ENCODE measurements at regions not wholly inside any gene's neighbourhood (a gene's known extent, or its start where the extent isn't known, plus 50 kb on each side); places are given as distances from the start of the nearest gene placed in this dataset.

DNA sequence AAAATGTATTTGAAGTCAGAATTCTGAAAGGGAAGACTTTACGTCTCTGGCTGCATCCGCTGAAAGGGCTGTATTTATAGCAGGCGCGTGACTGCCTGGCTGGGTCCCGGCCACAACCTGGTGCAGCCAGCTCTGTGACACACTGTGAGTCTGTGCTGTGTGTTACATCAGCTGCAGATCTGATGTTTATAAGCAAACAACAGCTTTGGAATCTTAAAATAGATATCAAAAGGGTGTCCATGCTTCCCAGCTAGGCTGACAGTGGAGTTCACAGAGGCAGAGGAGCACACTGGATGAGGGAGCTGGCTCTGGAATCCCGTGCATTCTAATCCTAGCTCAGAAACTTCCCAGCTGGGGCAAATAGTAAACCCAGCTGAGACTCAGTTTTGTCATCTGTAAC is 433.4 kb upstream of the BRINP1 start:
- no peaks in the 10 kb centered on the region for H3K4me1 Mint-ChIP-seq (ENCODE audit: low read depth)
- H3K27me3 Mint-ChIP-seq (ENCODE audit: low read depth), result no peaks in the 10 kb centered on the region
- H3K36me3 Mint-ChIP-seq (ENCODE audit: insufficient read depth in 2 of 2), result no peaks in the 10 kb centered on the region

DNA sequence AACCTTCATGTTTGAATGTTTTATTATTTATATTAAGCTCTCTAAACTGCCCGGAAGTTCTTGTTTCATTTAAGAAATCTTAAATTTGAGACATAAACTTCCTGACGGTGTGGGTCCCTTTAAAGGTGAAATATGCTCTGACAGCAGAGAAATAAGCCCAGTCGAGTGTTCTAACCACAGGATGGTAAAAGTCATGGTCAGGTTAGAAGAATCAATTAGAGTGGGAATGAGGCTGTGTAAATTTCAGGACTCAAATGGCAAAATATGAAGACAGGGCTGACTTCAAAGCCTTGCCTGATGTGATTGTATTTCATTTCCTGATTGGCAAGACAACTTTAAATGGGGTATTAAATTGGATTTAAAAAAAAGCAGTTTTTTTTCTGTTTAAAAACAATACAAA is 432.9 kb upstream of the BRINP1 start:
- ATAC-seq (replicated peaks in 1 of 2) (no peak), DNase-seq (no peak)
- Mint-ChIP-seq H3K4me1 (ENCODE audit: low read depth) (no peaks in the 10 kb centered on the region), H3K4me3 (no peak overlapping the region), H3K27me3 (ENCODE audit: low read depth) (no peaks in the 10 kb centered on the region), H3K9me3 (no peaks in the 10 kb centered on the region), H3K27ac (no peak overlapping the region), H3K36me3 (ENCODE audit: insufficient read depth in 2 of 2) (no peaks in the 10 kb centered on the region)

More for the DNA sequence above, 433.4 kb upstream of the BRINP1 start:
- H3K4me3 Mint-ChIP-seq, result no peak overlapping the region
- H3K9me3 Mint-ChIP-seq, result no peaks in the 10 kb centered on the region
- H3K27ac Mint-ChIP-seq, result no peak overlapping the region
- ATAC-seq (replicated peaks in 1 of 2), result no peak
- no peak for DNase-seq

DNA sequence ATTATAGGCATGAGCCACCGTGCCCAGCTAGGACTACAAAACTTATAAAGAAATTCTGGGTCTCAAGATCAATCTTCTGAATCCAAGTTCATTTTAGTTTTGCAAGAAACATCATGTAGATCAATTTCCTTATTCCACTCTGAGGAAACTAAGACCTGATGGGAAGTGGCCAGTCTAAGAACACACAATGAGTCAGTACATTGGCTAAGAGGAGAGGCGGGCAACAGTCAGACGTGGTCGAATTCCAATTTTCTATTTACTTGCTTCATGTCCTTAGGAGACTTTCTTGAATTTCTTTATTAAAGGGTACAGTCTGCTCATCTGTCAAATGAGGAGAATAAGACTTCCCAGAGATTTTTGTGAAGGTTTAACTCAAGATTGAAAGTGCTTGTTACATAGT is 432.1 kb upstream of the BRINP1 start:
- Mint-ChIP-seq H3K9me3 (no peaks in the 10 kb centered on the region), H3K36me3 (ENCODE audit: insufficient read depth in 2 of 2) (no peaks in the 10 kb centered on the region), H3K4me1 (ENCODE audit: low read depth) (no peaks in the 10 kb centered on the region), H3K4me3 (no peak overlapping the region), H3K27ac (no peak overlapping the region), H3K27me3 (ENCODE audit: low read depth) (no peaks in the 10 kb centered on the region)
- no peak for DNase-seq
- no peak for ATAC-seq (replicated peaks in 1 of 2)

DNA sequence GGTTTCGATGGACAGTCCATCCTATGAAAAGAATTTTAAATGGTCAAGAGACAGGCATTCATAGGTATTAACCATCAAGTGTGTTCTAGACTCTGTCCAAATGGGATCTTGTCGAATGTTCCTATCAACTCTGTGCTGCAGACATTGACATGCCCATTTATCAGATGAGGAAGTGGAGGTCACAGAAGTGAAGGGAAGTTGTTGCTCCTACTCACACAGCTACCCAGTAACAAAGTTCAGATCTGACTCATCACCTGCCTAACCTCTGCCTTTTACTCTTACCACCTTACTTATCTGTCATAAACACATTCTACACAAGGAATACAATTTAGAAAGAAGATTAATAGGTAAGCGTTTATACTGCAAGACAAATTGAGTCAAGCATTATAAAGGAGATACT is 426.2 kb upstream of the BRINP1 start:
- Mint-ChIP-seq H3K36me3 (ENCODE audit: insufficient read depth in 2 of 2) (no peaks in the 10 kb centered on the region), H3K27me3 (ENCODE audit: low read depth) (no peaks in the 10 kb centered on the region), H3K4me1 (ENCODE audit: low read depth) (no peaks in the 10 kb centered on the region), H3K4me3 (no peak overlapping the region), H3K27ac (no peak overlapping the region), H3K9me3 (peaks cover 2 to 3% of the 10 kb centered on the region in 2 donors)
- DNase-seq, result no peak
- no peak for ATAC-seq (replicated peaks in 1 of 2)

DNA sequence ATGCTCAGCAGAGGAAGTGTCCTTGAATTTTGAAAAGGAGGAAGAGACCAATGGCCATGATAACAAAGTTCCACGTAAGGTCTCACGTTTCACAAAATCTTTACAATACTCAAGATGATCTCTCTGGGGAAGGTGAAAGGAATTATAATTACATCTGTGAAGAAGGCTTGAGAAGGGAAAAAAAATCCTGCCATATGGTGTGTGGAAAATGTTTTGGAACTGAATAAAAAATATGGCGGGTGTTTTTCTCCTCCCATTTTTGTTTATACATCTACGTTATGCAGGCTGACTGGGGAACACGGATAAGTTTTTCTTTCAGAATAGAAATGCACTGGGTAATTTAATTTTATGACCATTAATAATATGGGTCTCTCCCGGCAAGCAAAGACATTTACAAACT is 425.6 kb upstream of the BRINP1 start:
- H3K4me1 Mint-ChIP-seq (ENCODE audit: low read depth), result no peaks in the 10 kb centered on the region
- H3K4me3 Mint-ChIP-seq, result no peak overlapping the region
- no peaks in the 10 kb centered on the region for H3K27me3 Mint-ChIP-seq (ENCODE audit: low read depth)
- H3K36me3 Mint-ChIP-seq (ENCODE audit: insufficient read depth in 2 of 2), result no peaks in the 10 kb centered on the region
- H3K9me3 Mint-ChIP-seq, result peaks cover 2 to 3% of the 10 kb centered on the region in 2 donors
- DNase-seq (no peak), ATAC-seq (replicated peaks in 1 of 2) (no peak)
- no peak overlapping the region for H3K27ac Mint-ChIP-seq

DNA sequence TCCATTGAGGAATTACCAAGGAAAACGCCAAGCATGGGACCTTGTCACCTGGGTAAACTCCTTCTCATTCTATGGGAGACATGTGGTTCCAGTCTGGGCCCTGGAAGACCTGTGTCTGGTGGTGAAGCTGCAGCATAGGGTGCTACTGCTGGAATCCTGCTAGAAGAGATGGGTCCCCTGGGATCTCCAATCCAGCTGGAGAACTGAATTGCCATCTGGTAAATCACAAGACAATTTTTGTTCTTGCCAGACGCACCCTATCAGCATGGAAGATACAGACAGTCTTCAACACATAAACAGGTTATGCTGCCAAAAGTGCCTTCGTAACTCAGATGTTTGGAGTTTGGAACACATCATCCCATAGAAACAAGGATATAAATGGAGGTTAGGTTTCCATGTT is 424.0 kb upstream of the BRINP1 start:
- Mint-ChIP-seq H3K4me1 (ENCODE audit: low read depth) (no peaks in the 10 kb centered on the region), H3K27me3 (ENCODE audit: low read depth) (no peaks in the 10 kb centered on the region), H3K27ac (no peak overlapping the region), H3K9me3 (peaks cover 2 to 3% of the 10 kb centered on the region in 2 donors), H3K4me3 (no peak overlapping the region), H3K36me3 (ENCODE audit: insufficient read depth in 2 of 2) (no peaks in the 10 kb centered on the region)
- ATAC-seq (replicated peaks in 1 of 2) (no peak), DNase-seq (no peak)

DNA sequence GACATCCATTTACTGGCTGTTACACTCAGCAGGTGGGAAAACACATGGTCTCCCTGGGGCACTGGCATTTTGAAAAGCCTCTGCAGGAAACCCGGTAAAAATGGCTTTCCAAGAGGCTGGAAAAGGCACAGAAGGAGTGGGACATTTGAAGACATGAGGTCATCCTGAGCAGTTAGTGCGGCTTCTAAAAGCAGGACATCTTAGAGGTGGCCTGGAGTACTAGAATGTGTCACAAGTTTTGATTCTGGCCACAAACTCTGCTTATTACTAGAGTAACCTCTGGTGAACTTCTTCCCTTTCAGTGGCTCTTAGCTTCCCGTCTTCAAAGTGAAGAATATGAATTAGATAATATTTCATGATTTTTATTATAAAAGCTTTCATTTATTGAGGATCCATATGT is 423.0 kb upstream of the BRINP1 start:
- no peak for ATAC-seq (replicated peaks in 1 of 2)
- DNase-seq, result no peak
- no peak overlapping the region for H3K4me3 Mint-ChIP-seq
- no peak overlapping the region for H3K27ac Mint-ChIP-seq
- H3K4me1 Mint-ChIP-seq (ENCODE audit: low read depth), result no peaks in the 10 kb centered on the region
- H3K9me3 Mint-ChIP-seq, result peaks cover 2 to 3% of the 10 kb centered on the region in 2 donors
- no peaks in the 10 kb centered on the region for H3K27me3 Mint-ChIP-seq (ENCODE audit: low read depth)
- H3K36me3 Mint-ChIP-seq (ENCODE audit: insufficient read depth in 2 of 2), result no peaks in the 10 kb centered on the region

DNA sequence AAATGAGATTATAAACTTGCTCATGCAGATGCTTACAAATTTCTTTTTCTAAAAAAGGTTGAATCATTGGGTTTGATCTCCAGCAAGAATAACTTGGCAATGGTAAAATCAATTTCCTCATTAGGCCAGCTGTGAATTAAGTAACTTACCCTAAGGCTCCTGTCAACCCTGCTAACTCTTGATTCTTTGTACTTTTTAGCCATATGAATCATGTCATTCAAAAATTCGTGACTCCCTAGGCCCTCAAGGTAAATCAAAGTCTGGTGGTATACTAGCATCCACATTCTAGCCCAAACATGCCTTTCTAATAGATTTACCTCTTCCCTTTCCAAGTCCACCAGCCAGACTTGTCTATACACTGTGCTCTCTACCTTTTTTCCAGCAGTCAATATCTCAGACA is 420.8 kb upstream of the BRINP1 start:
- Mint-ChIP-seq H3K27ac (no peak overlapping the region), H3K36me3 (ENCODE audit: insufficient read depth in 2 of 2) (no peaks in the 10 kb centered on the region), H3K4me3 (no peak overlapping the region), H3K9me3 (peaks cover 2 to 3% of the 10 kb centered on the region in 2 donors), H3K27me3 (ENCODE audit: low read depth) (no peaks in the 10 kb centered on the region), H3K4me1 (ENCODE audit: low read depth) (no peaks in the 10 kb centered on the region)
- DNase-seq (no peak), ATAC-seq (replicated peaks in 1 of 2) (no peak)

DNA sequence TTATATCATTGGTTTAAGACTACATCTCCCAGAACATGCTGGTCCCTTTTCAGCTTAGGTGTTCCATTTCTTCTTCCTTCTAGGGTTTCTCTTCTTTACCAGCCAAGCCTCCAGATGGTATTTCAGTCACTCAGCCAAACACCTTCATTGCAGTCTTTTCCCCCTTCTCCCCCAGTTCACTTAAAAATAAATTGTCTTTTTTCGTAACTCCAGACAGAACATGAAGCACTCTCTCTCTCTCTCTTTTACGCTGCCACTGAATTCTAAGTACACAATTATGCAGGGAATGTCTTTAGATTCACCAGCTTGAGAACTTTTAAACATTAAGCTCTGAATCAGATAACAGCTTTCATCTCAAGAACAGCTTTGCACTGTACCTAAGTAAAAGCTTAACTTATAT is 419.7 kb upstream of the BRINP1 start:
- H3K27ac Mint-ChIP-seq, result no peak overlapping the region
- no peak overlapping the region for H3K4me3 Mint-ChIP-seq
- ATAC-seq (replicated peaks in 1 of 2) (no peak), DNase-seq (no peak)
- no peaks in the 10 kb centered on the region for H3K9me3 Mint-ChIP-seq
- no peaks in the 10 kb centered on the region for H3K4me1 Mint-ChIP-seq (ENCODE audit: low read depth)
- no peaks in the 10 kb centered on the region for H3K36me3 Mint-ChIP-seq (ENCODE audit: insufficient read depth in 2 of 2)
- no peaks in the 10 kb centered on the region for H3K27me3 Mint-ChIP-seq (ENCODE audit: low read depth)

DNA sequence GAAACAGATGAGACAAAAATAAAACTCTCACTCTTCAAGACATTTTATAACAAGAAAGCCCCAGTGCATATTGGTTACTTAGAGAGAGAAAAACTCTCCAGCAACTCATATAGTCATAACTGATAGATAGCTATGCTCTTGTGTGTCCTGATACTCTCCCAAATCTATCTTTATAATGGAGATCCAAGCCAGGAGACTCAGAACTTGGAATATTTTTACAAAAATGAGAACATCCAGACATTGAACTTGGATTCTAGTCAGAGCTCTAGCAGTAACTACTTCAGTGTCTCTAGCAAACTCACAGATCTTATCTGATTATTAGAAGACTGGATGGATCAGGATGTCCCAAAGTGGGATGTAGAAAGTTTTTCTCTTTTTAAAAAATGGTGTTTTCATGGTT is 412.7 kb upstream of the BRINP1 start:
- DNase-seq (no peak), ATAC-seq (replicated peaks in 1 of 2) (no peak)
- H3K9me3 Mint-ChIP-seq, result peaks cover 0 to 2% of the 10 kb centered on the region in 2 donors
- H3K4me3 Mint-ChIP-seq, result no peak overlapping the region
- H3K27ac Mint-ChIP-seq, result no peak overlapping the region
- H3K27me3 Mint-ChIP-seq (ENCODE audit: low read depth), result no peaks in the 10 kb centered on the region
- H3K4me1 Mint-ChIP-seq (ENCODE audit: low read depth), result no peaks in the 10 kb centered on the region
- H3K36me3 Mint-ChIP-seq (ENCODE audit: insufficient read depth in 2 of 2), result no peaks in the 10 kb centered on the region

DNA sequence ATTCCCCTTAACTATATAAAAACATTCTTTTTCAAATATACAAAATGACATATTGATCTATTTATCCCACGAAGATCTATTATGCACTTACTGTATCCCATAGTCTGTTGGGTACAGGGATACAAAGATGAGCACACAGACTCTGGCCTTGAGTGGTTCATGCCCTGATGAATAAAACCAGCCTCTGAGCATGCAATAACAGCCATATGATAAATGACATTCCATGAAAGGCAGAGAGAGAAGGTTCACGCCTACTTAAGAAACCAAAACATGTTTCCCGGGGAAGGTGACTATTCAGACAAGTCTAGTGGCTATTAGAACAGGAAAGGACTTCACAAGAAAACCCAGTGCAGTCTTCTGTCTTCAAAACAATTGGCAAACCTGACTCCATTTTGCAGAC is 406.2 kb upstream of the BRINP1 start:
- H3K27ac Mint-ChIP-seq, result no peak overlapping the region
- no peaks in the 10 kb centered on the region for H3K36me3 Mint-ChIP-seq (ENCODE audit: insufficient read depth in 2 of 2)
- H3K4me1 Mint-ChIP-seq (ENCODE audit: low read depth), result no peaks in the 10 kb centered on the region
- no peak overlapping the region for H3K4me3 Mint-ChIP-seq
- H3K9me3 Mint-ChIP-seq, result peaks cover 0 to 2% of the 10 kb centered on the region in 2 donors
- no peak for ATAC-seq (replicated peaks in 1 of 2)
- H3K27me3 Mint-ChIP-seq (ENCODE audit: low read depth), result no peaks in the 10 kb centered on the region
- DNase-seq, result no peak

DNA sequence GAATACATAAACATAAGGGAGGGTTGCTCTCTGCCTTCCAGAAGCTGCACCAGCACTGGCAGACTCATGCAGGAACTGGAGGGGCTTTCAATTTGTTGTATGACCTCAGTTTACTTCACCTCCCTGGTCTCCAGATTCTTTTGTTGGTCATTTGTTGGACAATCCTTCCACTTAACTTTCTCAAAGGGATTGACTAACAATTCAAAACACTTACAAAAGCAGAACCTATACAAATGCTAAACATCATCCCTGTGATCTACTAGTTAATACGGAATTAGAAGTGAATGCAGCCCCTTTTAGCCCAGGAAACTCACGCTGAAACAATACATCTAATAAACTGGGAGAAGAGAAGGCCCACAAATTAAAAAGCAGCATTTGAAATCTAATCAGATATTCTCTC is 404.6 kb upstream of the BRINP1 start:
- ATAC-seq (replicated peaks in 1 of 2) (no peak), DNase-seq (no peak)
- H3K9me3 Mint-ChIP-seq, result peaks cover 0 to 2% of the 10 kb centered on the region in 2 donors
- no peaks in the 10 kb centered on the region for H3K36me3 Mint-ChIP-seq (ENCODE audit: insufficient read depth in 2 of 2)
- no peak overlapping the region for H3K4me3 Mint-ChIP-seq
- no peaks in the 10 kb centered on the region for H3K4me1 Mint-ChIP-seq (ENCODE audit: low read depth)
- H3K27ac Mint-ChIP-seq, result no peak overlapping the region
- H3K27me3 Mint-ChIP-seq (ENCODE audit: low read depth), result no peaks in the 10 kb centered on the region

DNA sequence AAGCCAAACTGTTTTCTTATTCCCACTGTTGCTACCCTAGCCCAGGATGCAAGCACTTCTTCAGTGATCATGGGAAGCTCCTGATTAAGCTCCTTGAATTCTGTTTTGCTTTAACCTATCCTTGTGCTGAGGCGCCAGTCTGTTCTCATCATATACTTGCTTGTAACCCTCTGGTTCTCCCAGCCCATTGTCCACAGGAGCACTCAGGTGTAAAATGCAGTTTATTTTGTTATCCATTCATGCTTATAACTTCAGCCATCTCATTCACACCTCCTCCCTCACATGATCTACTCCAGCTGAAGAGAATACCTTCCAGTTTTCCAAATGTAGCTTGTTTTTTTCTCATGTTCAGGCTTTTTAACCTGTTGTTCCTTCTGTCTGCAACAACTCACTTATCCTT is 402.1 kb upstream of the BRINP1 start:
- no peaks in the 10 kb centered on the region for H3K36me3 Mint-ChIP-seq (ENCODE audit: insufficient read depth in 2 of 2)
- H3K27ac Mint-ChIP-seq, result no peak overlapping the region
- H3K4me3 Mint-ChIP-seq, result no peak overlapping the region
- no peak for ATAC-seq (replicated peaks in 1 of 2)
- H3K27me3 Mint-ChIP-seq (ENCODE audit: low read depth), result no peaks in the 10 kb centered on the region
- H3K4me1 Mint-ChIP-seq (ENCODE audit: low read depth), result no peaks in the 10 kb centered on the region
- DNase-seq, result no peak
- peaks cover 2 to 3% of the 10 kb centered on the region in 2 donors for H3K9me3 Mint-ChIP-seq

DNA sequence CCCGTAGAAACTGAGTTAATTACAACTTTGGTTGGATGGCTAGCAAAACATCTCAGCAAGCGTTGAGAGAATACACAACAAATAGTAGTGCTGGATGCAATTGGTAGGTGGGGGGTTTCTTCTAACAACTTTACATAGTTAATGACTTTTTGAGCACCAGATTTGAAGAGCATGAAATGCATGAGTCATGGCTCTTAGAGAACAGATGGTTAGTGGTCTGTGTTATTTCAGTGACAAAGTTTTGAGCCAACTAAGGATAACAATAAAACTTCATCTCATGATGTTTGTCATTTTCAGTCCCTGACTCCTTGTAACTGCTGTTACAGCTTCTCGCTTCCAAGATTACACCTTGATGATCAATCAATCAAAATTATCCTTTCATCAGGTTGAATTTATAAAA is 399.0 kb upstream of the BRINP1 start:
- Mint-ChIP-seq H3K36me3 (ENCODE audit: insufficient read depth in 2 of 2) (no peaks in the 10 kb centered on the region), H3K27me3 (ENCODE audit: low read depth) (no peaks in the 10 kb centered on the region), H3K4me1 (ENCODE audit: low read depth) (no peaks in the 10 kb centered on the region), H3K4me3 (no peak overlapping the region), H3K27ac (no peak overlapping the region), H3K9me3 (peaks cover 1 to 3% of the 10 kb centered on the region in 2 donors)
- no peak for ATAC-seq (replicated peaks in 1 of 2)
- DNase-seq, result no peak
